ENCODE measurements at regions not wholly inside any gene's neighbourhood (a gene's known extent, or its start where the extent isn't known, plus 50 kb on each side); places are given as distances from the start of the nearest gene placed in this dataset.

DNA sequence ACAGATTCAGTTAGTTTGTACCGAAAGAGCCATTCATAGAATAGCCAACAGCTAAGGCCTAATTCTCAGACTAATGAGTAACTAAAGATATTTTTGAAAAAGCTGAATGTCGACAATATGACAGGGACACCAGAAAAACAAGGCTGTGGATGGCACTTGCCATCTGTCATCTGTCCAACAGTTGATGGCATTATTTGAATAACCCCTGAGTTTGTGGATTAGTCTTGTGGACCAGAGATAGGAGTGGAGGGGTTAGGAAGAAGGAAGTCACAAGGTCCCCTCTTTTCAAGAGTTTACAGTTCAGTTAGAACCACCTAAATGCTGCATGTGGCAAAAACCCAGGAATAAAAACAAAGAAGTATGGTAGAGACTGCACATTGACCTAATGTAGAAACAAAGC lies 356.5 kb upstream of the DUSP10 start:
- TF ChIP-seq, protein P1, sequence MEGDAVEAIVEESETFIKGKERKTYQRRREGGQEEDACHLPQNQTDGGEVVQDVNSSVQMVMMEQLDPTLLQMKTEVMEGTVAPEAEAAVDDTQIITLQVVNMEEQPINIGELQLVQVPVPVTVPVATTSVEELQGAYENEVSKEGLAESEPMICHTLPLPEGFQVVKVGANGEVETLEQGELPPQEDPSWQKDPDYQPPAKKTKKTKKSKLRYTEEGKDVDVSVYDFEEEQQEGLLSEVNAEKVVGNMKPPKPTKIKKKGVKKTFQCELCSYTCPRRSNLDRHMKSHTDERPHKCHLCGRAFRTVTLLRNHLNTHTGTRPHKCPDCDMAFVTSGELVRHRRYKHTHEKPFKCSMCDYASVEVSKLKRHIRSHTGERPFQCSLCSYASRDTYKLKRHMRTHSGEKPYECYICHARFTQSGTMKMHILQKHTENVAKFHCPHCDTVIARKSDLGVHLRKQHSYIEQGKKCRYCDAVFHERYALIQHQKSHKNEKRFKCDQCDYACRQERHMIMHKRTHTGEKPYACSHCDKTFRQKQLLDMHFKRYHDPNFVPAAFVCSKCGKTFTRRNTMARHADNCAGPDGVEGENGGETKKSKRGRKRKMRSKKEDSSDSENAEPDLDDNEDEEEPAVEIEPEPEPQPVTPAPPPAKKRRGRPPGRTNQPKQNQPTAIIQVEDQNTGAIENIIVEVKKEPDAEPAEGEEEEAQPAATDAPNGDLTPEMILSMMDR (IDR thresholded peaks at IDR 0.05 in 8 of 11, conservative IDR thresholded peaks at IDR 0.05 in 3 of 11): no peak
- TF ChIP-seq POLR2A (IDR thresholded peaks at IDR 0.05): no peak
